Activated CD4-positive, alpha-beta T cell treated with anti-CD3 and anti-CD28 coated beads for 48 hours (primary cell): ENCODE measurements at regions not wholly inside any gene's neighbourhood (a gene's known extent, or its start where the extent isn't known, plus 50 kb on each side); places are given as distances from the start of the nearest gene placed in this dataset.

Experiments used
- DNase-seq: peaks from one replicate; pipeline ENCODE4 v3.0.0-alpha.2; 2020

DNA sequence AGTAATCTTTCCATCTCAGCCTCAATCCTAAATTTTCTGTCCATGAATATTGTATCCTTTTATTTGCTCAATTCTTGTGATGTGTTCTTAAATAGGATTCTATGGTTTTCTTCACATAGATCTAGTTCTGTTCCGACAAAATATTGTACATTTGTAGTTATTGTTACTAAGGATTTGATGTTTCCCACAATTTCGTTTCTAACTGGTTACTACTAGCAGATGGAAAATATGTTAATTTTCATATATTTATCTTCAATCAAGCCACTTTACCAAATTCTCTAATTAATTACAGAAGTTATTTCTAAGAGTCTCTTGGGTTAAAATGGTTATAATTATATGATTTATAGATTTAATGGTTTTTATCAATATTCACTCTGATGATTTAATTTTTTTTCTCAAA is 60.3 kb downstream of the SEC61B start:
- no peak for DNase-seq

DNA sequence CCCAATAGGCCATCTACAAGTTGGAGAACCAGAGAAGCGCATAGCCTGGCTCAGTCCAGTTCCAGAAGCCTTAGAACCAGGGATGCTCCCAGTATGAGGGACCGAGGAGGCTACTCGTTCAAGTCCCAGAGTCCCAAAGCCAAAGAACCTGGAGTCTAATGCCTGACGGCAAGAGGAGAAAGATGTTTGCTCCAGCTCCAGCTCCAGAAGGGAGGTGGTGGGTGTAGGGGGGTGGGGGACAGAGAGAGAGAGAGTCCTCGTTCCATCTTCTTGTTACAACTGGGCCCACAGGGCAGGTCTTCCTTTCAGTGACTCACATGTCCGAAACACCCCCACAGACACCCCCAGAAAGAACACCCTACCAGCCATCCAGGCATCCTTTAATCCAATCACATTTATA is 63.9 kb downstream of the SEC61B start:
- DNase-seq: no peak

DNA sequence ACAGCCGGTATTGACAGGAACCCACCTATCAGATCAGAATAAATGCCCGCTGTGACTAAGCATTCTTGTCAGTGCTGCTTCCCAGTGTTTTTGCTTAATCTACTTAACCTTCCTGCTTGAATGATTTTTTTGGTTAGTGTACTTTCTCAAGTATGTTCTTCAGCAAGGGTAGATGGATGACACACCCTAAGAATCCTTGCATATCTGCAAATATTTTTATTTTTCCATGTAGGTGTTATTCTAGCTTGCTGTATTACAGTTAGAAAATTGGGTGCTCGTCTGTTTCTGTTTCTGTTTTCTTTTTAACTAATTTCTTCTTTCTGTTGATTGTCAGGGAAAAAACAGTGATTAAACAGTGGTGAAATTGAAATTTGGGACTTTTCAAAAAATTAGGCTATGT is 64.5 kb downstream of the SEC61B start:
- DNase-seq: no peak

DNA sequence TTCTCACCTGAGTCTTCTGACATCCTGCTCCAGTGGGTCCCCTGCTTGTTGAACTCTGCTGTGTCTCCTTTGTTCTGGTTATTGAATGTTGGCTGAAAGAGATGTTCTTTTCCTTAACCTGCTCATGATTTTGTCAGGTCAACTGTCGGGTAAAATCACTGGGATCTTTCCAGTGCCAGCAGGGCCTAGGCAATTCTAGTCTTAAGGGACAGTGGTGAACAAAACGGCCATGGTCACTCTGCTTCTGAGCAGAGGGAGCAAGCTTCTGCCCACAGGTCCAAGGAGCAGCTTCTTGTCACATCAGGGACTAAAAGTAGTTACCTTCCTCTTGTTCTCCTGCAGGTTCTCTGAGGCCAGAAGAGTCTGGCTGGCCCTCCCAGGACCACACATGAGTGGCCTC is 65.6 kb downstream of the SEC61B start:
- DNase-seq: no peak

DNA sequence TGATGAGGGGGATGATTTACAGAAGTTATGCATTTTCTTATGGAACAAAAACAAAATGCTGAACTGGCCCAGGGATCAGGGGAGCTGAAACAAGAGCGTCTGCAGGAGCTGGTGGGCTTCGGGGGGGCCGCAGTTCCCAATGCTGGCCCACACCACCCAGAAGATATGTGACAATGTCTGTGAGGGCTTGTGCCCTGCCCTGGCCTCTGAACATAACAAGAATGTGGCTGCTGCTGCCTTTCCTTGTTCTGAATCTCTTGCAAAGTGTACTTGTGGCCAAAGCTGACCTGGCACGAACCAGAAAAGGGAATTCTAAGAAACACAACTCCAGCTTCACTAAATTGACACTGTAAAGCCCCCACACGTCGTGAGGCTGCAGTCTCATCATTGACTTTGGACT is 66.7 kb downstream of the SEC61B start:
- no peak for DNase-seq

DNA sequence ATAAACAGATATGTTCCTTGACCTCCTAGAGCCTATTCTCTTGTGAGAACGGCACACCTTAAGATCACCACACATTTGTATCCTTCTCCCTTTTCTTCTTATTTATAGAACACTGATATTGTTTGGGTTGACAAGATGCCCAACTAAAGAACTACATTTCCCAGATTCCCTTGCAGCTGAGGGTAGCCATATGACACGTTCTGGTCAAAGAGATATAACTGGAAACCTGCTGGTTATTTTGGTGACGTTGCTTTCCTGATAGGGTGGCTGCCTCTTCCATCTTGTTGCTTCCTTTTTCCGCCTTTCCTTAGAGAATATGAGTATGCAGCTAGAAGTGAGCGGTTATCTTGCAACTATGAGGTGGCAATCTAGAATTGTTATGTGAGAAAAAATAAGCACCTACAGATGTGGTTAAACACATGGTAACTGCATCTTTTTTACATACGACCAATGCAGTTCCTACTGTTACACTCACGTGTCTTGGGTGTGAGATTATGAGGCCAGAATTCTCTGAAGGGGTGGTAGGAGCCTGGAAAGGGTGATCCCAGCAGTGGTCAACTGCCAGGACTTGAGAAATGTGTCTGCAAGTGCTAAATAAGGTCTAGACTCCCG is 72.9 kb downstream of the SEC61B start:
- DNase-seq: no peak

- DNase-seq: no peak
These were observed 74.3 kb downstream of the SEC61B start for GRCh38 chr9:99296291-99296951.

GRCh38 chr9:99298614-99299013 is 76.5 kb downstream of the SEC61B start:
- DNase-seq: no peak

GRCh38 chr9:99299211-99300102 is 77.4 kb downstream of the SEC61B start:
- DNase-seq: no peak

GRCh38 chr9:99300103-99300439 is 78.0 kb downstream of the SEC61B start:
- no peak for DNase-seq

- no peak for DNase-seq
These were observed 78.5 kb downstream of the SEC61B start for GRCh38 chr9:99300603-99301002.

DNA sequence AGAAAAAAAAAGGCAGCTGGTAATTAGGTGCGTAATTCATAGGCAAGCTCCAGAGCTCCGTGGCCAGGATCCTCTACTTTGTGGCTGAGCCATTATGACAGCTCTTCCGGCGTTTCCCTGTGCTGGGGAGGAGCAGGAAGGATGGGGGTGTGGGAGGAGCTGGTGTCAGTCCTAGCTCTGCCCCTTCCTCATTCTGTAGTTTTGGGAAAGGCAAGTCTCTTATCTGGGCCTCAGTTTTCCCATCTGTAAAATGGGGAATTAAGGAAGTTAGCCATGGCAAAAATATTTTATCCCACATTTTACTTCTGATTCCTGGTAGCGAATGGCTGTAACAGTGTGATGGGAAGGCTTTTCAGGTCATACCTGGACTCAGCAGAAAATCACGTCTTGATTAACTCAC is 81.1 kb downstream of the SEC61B start:
- no peak for DNase-seq

- no peak for DNase-seq
These were observed 83.0 kb downstream of the SEC61B start for GRCh38 chr9:99305124-99305523.

DNA sequence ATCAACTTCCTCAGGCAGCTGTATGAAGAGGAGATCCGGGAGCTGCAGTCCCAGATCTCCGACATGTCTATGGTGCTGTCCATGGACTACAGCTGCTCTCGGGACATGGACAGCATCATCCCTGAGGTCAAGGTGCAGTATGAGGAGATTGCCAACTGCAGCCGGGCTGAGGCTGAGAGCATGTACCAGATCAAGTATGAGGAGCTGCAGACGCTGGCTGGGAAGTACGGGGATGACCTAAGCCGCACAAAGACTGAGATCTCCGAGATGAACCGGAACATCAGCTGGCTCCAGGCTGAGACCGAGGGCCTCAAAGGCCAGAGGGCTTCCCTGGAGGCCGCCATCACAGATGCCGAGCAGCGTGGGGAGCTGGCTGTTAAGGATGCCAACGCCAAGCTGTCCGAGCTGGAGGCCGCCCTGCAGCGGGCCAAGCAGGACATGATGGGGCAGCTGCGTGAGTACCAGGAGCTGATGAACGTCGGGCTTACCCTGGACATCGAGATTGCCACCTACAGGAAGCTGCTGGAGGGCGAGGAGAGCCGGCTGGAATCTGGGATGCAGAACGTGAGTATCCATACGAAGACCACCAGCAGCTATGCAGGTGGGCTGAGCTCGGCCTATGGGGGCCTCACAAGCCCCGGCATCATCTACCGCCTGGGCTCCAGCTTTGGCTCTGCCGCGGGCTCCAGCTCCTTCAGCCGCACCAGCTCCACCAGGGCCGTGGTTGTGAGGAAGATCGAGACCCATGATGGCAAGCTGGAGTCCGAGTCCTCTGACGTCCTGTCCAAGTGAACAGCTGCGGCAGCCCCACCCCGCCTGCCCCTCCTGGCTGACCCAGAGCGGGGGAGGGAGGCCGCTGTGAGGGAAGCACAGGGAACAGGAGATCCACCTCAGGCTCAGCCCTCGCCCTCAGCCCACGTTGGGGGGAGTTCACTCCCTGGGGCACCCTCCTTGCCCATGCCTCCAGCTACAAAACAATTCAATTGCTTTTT is 84.0 kb downstream of the SEC61B start:
- DNase-seq: no peak

DNA sequence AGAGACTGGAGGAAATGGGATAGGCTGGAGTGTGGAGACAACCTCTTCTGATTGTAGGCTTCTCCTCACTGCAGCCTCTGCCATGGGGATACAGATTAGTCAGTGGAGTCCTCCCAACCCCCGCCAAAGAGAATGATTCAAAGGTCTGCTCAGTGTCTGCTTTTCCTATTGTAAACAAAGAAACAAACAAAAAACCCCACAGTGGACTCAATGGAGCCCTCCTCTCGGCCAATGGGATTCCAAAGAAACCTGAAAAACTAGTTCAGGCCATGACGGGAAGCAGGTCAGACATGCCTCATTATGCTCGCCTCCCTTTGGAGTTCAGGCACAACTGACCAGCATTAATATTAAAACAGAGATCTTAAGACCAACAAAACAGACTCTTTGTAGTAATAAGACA is 85.8 kb downstream of the SEC61B start:
- DNase-seq: no peak

DNA sequence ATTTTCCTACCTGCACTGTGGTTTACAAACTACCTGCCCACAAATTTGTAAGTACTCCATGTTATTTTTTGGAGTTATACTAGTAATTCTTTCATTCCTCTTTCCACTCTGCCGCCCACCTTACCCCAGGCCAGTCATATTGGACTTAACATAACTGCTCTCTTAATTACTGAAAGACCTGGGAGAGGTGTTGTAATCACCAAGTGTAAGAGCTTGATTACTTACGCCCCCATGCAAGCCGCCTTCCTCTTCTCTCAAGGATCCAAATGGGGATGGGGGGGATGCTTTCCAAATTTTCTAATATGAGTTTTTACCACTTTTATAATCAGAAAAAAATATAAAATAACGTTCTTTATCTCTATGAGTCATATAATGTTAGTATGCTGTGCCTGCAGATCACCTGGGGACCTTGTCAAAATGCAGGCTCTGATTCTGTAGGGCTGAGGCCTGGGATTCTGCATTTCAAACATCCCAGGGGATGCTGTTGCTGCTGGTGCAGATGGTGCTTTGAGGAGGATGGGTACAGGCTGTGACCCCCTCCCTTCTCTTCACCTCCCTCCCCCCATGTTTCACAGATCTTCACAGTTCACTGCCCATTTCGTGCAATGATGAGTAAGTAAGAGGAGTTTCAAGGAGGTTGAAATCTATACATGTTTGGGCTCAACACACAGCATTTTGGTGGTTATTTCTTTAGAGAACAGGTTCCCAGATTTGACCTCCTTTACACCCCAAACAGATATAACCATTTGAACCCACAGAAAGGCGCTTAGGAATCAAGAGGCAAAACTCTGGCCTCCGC is 87.3 kb downstream of the SEC61B start:
- DNase-seq: no peak

DNA sequence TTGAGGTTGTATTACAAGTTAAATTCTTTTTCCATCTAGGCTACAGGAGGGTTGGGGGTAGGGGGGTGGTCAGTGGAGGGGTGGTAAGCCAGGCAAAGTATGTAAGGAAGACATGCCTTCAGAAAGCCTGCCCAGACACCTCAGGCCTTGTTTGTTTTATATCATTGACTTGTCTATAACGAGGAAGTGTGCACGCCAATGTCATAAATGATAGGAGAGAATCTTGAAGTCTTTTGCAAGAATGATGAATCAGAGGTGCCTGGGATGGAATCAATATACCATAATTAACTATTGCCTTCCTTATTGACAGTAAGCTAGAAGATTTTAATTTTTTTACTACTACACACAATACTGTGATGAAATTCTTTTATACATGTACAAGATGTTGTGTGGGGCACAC is 90.7 kb downstream of the SEC61B start:
- DNase-seq: no peak

- DNase-seq: no peak
These were observed 97.0 kb downstream of the SEC61B start for GRCh38 chr9:99319048-99319447.

DNA sequence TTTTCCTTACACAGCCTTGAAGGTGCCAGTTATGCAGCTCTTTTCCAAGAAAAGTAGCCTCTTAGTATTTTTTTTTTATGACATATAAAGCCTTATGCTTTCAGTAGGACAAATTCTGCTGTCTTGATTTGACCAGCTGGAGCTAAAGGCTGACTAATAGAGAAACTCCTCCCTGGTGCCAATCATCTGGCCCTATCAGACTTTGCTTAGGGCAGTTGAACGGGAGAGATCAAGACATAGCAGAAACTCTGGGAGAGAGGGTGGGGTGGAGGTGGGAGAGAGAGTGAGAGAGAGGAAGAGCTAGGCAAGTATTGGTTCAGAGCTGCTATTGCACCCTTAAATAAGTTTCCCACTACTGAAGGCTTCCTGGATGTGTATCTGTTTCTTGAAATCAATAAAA is 100.2 kb downstream of the SEC61B start:
- no peak for DNase-seq

- DNase-seq: no peak
These were observed 104.2 kb downstream of the SEC61B start for GRCh38 chr9:99326112-99326916.

DNA sequence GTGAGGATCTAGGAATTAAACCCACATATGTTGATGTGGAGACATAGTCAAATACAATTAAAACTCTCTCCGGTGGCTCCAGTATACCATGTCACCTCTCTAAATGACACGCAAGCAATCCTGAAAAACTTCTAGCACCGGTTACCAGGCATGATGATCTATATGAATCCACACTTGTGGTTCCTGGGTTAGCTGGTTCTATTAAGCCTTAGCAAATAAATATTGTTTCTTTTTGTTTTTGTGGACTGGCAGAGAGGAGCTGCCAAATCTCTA is 104.8 kb downstream of the SEC61B start:
- DNase-seq: no peak

DNA sequence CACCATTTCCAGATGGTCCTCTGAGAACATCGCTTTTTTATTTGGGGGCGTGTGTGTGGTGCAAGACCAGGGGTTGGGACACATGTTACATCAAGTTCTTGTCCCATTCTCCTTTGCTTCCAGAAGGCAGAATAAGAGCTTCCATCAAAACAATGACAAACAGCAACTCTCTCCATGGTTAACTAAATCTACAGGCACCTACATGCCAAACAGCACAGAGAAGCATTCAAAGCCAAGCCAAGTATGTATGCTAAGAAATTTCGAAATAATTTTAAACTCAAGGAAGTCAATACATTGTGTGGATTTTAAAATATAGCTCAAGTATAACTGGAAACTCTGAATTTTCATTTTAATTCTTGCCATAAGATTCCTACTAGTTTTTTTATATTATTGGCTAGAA is 105.6 kb downstream of the SEC61B start:
- no peak for DNase-seq
